ENCODE measurements at regions not wholly inside any gene's neighbourhood (a gene's known extent, or its start where the extent isn't known, plus 50 kb on each side); places are given as distances from the start of the nearest gene placed in this dataset.

- H3K27me3 ChIP-seq (ENCODE audit: control insufficient read depth, insufficient read depth, low read length), result no peaks in the 10 kb centered on the region
- peak; percentile 0 for DNase-seq (ENCODE audit: low read depth)
- TF ChIP-seq CTCF (IDR thresholded peaks at IDR 0.05; ENCODE audit: insufficient read depth, low read length, severe bottlenecking), result no peak
- H3K4me3 ChIP-seq (ENCODE audit: low read depth, low read length), result no peak overlapping the region
- no peak for FAIRE-seq
- H3K36me3 ChIP-seq (ENCODE audit: control insufficient read depth, insufficient read depth, low read length), result no peaks in the 10 kb centered on the region
Observed at GRCh38 chrX:126338916-126339315, 172.8 kb upstream of the DCAF12L2 start.

GRCh38 chrX:126300401-126300800 lies 134.3 kb upstream of the DCAF12L2 start:
- FAIRE-seq (no peak), DNase-seq (ENCODE audit: low read depth) (no peak)
- Histone ChIP-seq H3K36me3 (ENCODE audit: control insufficient read depth, insufficient read depth, low read length) (no peaks in the 10 kb centered on the region), H3K4me3 (ENCODE audit: low read depth, low read length) (no peak overlapping the region), H3K27me3 (ENCODE audit: control insufficient read depth, insufficient read depth, low read length) (no peaks in the 10 kb centered on the region)
- no peak for TF ChIP-seq CTCF (IDR thresholded peaks at IDR 0.05; ENCODE audit: insufficient read depth, low read length, severe bottlenecking)

GRCh38 chrX:126272795-126273497 lies 106.9 kb upstream of the DCAF12L2 start:
- Histone ChIP-seq H3K27me3 (ENCODE audit: control insufficient read depth, insufficient read depth, low read length) (no peaks in the 10 kb centered on the region), H3K4me3 (ENCODE audit: low read depth, low read length) (no peak overlapping the region), H3K36me3 (ENCODE audit: control insufficient read depth, insufficient read depth, low read length) (no peaks in the 10 kb centered on the region)
- no peak for DNase-seq (ENCODE audit: low read depth)
- TF ChIP-seq CTCF (IDR thresholded peaks at IDR 0.05; ENCODE audit: insufficient read depth, low read length, severe bottlenecking), result no peak
- FAIRE-seq, result no peak

- DNase-seq (ENCODE audit: low read depth) (no peak), FAIRE-seq (no peak)
- TF ChIP-seq CTCF (IDR thresholded peaks at IDR 0.05; ENCODE audit: insufficient read depth, low read length, severe bottlenecking), result no peak
- Histone ChIP-seq H3K4me3 (ENCODE audit: low read depth, low read length) (no peak overlapping the region), H3K27me3 (ENCODE audit: control insufficient read depth, insufficient read depth, low read length) (no peaks in the 10 kb centered on the region), H3K36me3 (ENCODE audit: control insufficient read depth, insufficient read depth, low read length) (no peaks in the 10 kb centered on the region)
Observed at GRCh38 chrX:126265116-126265515, 99.0 kb upstream of the DCAF12L2 start.

DNA sequence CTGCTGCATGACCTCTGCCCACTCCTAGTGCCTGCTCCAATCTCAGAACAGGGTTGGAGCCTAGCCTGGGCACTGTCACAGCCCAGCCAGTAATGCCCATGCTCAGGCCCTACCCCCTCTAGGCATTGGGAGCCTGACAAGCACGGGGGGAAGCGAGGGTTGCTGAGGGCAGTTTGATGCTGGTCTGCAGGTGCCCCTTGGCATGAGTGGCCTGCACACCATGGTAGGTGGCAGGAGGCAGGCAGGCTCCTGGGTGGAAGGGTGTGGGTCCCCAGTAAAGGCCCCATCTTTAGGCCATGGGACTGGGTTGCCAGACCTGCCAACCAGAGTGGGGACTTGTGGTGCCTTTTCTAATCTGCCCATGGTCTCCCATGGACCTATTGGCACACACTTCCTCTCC lies 72.1 kb upstream of the DCAF12L2 start:
- Histone ChIP-seq H3K27me3 (ENCODE audit: control insufficient read depth, insufficient read depth, low read length) (no peaks in the 10 kb centered on the region), H3K36me3 (ENCODE audit: control insufficient read depth, insufficient read depth, low read length) (no peaks in the 10 kb centered on the region), H3K4me3 (ENCODE audit: low read depth, low read length) (no peak overlapping the region)
- TF ChIP-seq CTCF (IDR thresholded peaks at IDR 0.05; ENCODE audit: insufficient read depth, low read length, severe bottlenecking), result no peak
- DNase-seq (ENCODE audit: low read depth), result no peak
- FAIRE-seq, result no peak

- no peak overlapping the region for H3K4me3 ChIP-seq (ENCODE audit: low read depth, low read length)
- no peak for FAIRE-seq
- DNase-seq (ENCODE audit: low read depth), result no peak
- no peak for TF ChIP-seq CTCF (IDR thresholded peaks at IDR 0.05; ENCODE audit: insufficient read depth, low read length, severe bottlenecking)
- H3K27me3 ChIP-seq (ENCODE audit: control insufficient read depth, insufficient read depth, low read length), result no peaks in the 10 kb centered on the region
- no peaks in the 10 kb centered on the region for H3K36me3 ChIP-seq (ENCODE audit: control insufficient read depth, insufficient read depth, low read length)
Observed at GRCh38 chrX:126237524-126237923, 71.4 kb upstream of the DCAF12L2 start.
